Left lobe of liver (tissue), 2 donors: ENCODE measurements at regions not wholly inside any gene's neighbourhood (a gene's known extent, or its start where the extent isn't known, plus 50 kb on each side); places are given as distances from the start of the nearest gene placed in this dataset.

Experiments
- ATAC-seq: fragments of 200-7000 bp; cut with Tn5 transposase; one replicate; pipeline ENCODE4 v1.9.1; 2020; ENCODE audit warnings: mild to moderate bottlenecking, moderate library complexity
- DNase-seq: peaks from one replicate; pipeline ENCODE4 v3.0.0-alpha.2; 2020; ENCODE audit warnings: low spot score
- donor health status: DM: no; HTN: no; CAD: no; lungs with moderate emphysema.
- donor health status: DM: no; HTN: yes; CAD: no.

- no peak for DNase-seq
- no peak for ATAC-seq
Measured at GRCh38 chr15:47570881-47571640, 146.2 kb upstream of the SEMA6D start.

- ATAC-seq (no peak), DNase-seq (no peak)
Measured at GRCh38 chr15:47573673-47574072, 143.6 kb upstream of the SEMA6D start.

- no peak for ATAC-seq
- DNase-seq, result no peak
Measured at GRCh38 chr15:47577000-47577399, 140.3 kb upstream of the SEMA6D start.

GRCh38 chr15:47577461-47577860 is 139.8 kb upstream of the SEMA6D start:
- ATAC-seq (no peak), DNase-seq (no peak)

GRCh38 chr15:47582233-47582632 is 135.1 kb upstream of the SEMA6D start:
- no peak for DNase-seq
- ATAC-seq, result no peak

GRCh38 chr15:47584316-47584715 is 133.0 kb upstream of the SEMA6D start:
- ATAC-seq (no peak), DNase-seq (no peak)

GRCh38 chr15:47586653-47587224 is 130.6 kb upstream of the SEMA6D start:
- DNase-seq, result no peak
- no peak for ATAC-seq

- peak; percentile 46 for ATAC-seq
- no peak for DNase-seq
Measured at GRCh38 chr15:47587940-47588802, 129.1 kb upstream of the SEMA6D start.

- ATAC-seq (no peak), DNase-seq (no peak)
Measured at GRCh38 chr15:47588958-47589357, 128.3 kb upstream of the SEMA6D start.

GRCh38 chr15:47598996-47599395 is 118.3 kb upstream of the SEMA6D start:
- no peak for DNase-seq
- no peak for ATAC-seq

GRCh38 chr15:47599806-47600205 is 117.5 kb upstream of the SEMA6D start:
- DNase-seq, result no peak
- no peak for ATAC-seq

- DNase-seq (no peak), ATAC-seq (no peak)
Measured at GRCh38 chr15:47602121-47602520, 115.2 kb upstream of the SEMA6D start.

GRCh38 chr15:47603026-47603425 is 114.3 kb upstream of the SEMA6D start:
- no peak for ATAC-seq
- DNase-seq, result no peak

- ATAC-seq (peak; percentile 37), DNase-seq (no peak)
Measured at GRCh38 chr15:47607695-47608094, 109.6 kb upstream of the SEMA6D start.

- DNase-seq (no peak), ATAC-seq (no peak)
Measured at GRCh38 chr15:47609693-47610092, 107.6 kb upstream of the SEMA6D start.

- no peak for ATAC-seq
- no peak for DNase-seq
Measured at GRCh38 chr15:47610736-47611135, 106.6 kb upstream of the SEMA6D start.

- ATAC-seq (no peak), DNase-seq (no peak)
Measured at GRCh38 chr15:47614360-47615011, 102.8 kb upstream of the SEMA6D start.

- ATAC-seq, result no peak
- DNase-seq, result no peak
Measured at GRCh38 chr15:47616876-47617275, 100.4 kb upstream of the SEMA6D start.

GRCh38 chr15:47618241-47618640 is 99.1 kb upstream of the SEMA6D start:
- no peak for ATAC-seq
- DNase-seq, result no peak

- DNase-seq (no peak), ATAC-seq (no peak)
Measured at GRCh38 chr15:47620960-47621681, 96.2 kb upstream of the SEMA6D start.

GRCh38 chr15:47622055-47622454 is 95.2 kb upstream of the SEMA6D start:
- ATAC-seq (no peak), DNase-seq (no peak)
